SK-N-MC (cell line): ENCODE measurements at regions not wholly inside any gene's neighbourhood (a gene's known extent, or its start where the extent isn't known, plus 50 kb on each side); places are given as distances from the start of the nearest gene placed in this dataset.

Experiments used
- EZH2 ChIP-seq: fragments of 200-600 bp; sonication (generic); IDR thresholded peaks from one replicate; pipeline ENCODE4 v1.6.1; 2017; ENCODE audit warnings: antibody characterized with exemption
- FOXP2 ChIP-seq: optimal IDR thresholded peaks from 2 replicates; pipeline ENCODE3; 2011; ENCODE audit warnings: mild to moderate bottlenecking, moderate library complexity; ENCODE audit not compliant: insufficient read depth; ENCODE audit errors: extremely low read length, control extremely low read depth
- POLR2AphosphoS5 ChIP-seq: IDR thresholded peaks from 2 replicates; pipeline ENCODE4 v1.6.1; 2012; ENCODE audit warnings: mild to moderate bottlenecking, low read depth, low read length, borderline replicate concordance

DNA sequence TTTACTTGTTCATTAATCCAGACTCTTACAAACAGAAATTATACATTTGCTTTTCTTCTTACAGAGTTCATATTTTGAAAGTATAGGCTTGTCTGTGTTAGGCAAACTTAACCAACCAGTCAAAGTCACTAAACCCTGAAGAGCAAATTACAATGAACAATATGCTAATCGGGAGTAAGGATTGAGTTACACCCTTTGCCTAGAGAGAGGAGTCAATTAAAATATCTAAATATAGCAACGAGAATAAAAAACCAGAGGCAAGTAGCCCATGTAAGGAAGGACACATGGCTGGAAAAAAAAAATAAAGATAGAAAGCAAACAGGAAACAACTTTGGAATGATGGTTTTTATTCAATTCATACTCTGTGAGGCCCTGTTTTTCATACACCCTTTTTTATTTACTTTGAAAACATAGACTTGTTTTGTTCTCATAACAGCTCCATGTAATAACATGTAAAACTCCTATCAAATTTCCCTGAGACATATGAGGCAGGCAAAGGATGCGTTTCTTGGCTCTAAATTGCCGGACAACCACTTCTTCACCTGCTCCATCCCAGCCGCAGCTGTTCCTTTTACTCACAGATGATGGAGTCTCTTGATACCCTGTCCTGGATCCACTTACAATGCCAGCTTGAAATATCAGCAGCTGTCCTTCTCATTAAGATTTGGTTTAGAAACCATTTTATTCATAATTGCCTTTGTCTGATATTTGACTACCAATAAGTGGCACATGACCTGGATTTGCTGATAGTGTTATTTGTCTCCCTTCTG is 767.7 kb upstream of the GCFC2 start:
- TF ChIP-seq EZH2 (no peak), POLR2AphosphoS5 (no peak), FOXP2 (no peak)
